ENCODE measurements at regions not wholly inside any gene's neighbourhood (a gene's known extent, or its start where the extent isn't known, plus 50 kb on each side); places are given as distances from the start of the nearest gene placed in this dataset.
"Not testable (repeated sequence)": the region's sequence is repeated elsewhere in the genome, so short reads cannot be mapped to it uniquely, and the experiment has no call there.

DNA sequence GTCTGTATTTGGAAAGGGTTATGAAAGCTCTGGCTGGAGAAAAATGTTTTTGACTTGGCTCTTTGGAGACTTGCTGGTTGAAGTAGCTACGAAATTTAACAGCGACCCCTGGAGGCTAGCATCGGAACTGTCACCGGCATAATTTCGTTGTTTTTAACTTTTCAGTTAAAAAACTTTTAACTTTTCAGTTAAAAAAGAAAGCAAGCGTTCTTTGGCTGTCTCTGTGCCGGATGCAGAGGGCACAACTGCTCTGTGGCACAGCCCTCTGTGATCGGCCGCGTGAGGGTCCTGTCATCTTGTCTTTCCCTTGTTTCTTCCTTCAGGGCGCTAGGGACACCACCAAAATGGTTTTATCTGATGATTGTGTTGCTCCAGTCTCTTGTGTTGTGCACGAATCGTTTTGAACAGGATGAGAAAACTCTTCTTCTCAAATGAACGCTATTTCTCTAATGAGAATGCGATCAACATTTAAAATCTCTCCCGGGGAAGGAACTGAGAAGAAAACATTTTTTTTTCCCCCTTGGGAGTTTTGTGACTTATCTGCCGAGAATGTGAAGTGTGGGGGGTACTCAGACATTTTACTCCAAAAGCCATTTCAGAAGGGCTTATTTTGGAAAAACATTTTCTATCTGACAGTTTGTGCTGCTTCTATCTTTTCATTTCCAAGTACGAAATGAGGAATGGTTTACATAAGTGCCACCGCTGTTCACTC is 57.1 kb downstream of the ADCYAP1 start:
- DNase-seq, result peak; percentile 5 to 30

- no peak for DNase-seq
Observed at GRCh38 chr18:963276-963675, 58.6 kb downstream of the ADCYAP1 start.

- no peak for DNase-seq
Observed at GRCh38 chr18:965921-966758, 61.5 kb downstream of the ADCYAP1 start.

- DNase-seq, result no peak
Observed at GRCh38 chr18:966759-967576, 62.3 kb downstream of the ADCYAP1 start.

GRCh38 chr18:968910-969309 is 64.2 kb downstream of the ADCYAP1 start:
- DNase-seq, result not testable (repeated sequence)

DNA sequence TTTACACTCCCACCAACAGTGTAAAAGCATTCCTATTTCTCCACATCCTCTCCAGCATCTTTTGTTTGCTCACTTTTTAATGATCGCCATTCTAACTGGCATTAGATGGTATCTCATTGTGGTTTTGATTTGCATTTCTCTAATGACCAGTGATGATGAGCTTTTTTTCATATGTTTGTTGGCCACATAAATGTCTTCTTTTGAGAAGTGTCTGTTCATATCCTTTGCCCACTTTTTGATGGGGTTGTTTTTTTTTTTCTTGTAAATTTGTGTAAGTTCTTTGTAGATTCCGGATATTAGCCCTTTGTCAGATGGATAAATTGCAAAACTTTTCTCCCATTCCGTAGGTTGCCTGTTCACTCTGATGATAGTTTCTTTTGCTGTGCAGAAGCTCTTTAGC is 64.6 kb downstream of the ADCYAP1 start:
- not testable (repeated sequence) for DNase-seq

GRCh38 chr18:974606-975005 is 69.9 kb downstream of the ADCYAP1 start:
- not testable (repeated sequence) for DNase-seq

- DNase-seq, result not testable (repeated sequence)
Observed at GRCh38 chr18:976393-977128, 71.9 kb downstream of the ADCYAP1 start.

- DNase-seq, result not testable (repeated sequence)
Observed at GRCh38 chr18:977327-977726, 72.7 kb downstream of the ADCYAP1 start.

DNA sequence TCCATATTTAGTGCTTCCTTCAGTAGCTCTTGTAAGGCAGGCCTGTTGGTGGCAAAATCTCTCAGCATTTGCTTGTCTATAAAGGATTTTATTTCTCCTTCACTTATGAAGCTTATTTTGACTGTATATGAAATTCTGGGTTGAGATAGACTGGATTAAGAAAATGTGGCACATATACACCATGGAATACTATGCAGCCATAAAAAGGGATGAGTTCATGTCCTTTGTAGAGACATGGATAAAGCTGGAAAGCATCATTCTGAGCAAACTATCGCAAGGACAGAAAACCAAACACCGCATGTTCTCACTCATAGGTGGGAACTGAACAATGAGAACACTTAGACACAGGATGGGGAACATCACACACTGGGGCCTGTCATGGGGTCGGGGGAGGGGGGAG is 73.1 kb downstream of the ADCYAP1 start:
- DNase-seq, result not testable (repeated sequence)

- no peak for DNase-seq
Observed at GRCh38 chr18:980586-980985, 75.9 kb downstream of the ADCYAP1 start.

- DNase-seq, result no peak
Observed at GRCh38 chr18:984004-984403, 79.3 kb downstream of the ADCYAP1 start.

DNA sequence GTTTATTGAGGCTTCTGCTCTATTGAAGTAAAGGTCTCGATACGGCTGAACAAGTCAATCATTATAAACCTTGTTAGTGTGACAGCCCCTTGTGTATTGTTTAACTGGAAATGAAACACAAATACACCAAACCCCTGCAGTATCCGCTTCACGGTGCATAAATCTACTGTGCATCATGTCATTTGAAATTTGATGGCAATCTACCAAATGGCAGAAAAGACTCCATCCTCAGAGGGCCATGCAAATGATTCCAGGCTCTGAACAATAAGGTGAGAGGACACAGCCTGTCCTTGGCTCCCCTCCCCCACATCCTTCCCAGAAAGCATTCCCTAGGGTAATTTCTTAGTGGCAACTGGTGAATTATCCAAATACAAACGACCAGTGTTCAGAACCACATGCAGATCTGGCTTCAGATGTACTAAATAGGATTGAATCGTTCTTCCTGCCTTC is 80.6 kb downstream of the ADCYAP1 start:
- no peak for DNase-seq

GRCh38 chr18:986051-986450 is 81.4 kb downstream of the ADCYAP1 start:
- DNase-seq, result no peak

DNA sequence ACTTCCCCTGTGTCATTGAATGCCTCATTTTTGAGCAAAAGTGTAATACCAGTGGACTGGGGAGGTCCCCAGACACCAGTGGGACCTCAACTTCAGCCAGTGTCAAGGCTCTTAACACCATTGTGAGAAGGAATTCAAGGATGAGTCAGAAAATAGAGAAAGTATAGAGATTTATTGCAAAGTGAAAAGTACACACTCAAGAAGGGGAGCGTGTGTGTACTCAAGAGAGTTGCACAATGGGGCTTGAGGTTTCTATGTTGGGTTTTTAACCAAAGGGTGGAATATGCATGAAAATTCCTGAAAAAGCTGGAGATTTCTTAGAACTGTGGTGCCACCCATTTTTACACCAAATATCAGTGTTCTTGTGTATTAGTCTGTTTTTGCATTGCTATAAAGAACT is 81.9 kb downstream of the ADCYAP1 start:
- DNase-seq, result no peak

GRCh38 chr18:987325-988186 is 82.9 kb downstream of the ADCYAP1 start:
- DNase-seq, result no peak

DNA sequence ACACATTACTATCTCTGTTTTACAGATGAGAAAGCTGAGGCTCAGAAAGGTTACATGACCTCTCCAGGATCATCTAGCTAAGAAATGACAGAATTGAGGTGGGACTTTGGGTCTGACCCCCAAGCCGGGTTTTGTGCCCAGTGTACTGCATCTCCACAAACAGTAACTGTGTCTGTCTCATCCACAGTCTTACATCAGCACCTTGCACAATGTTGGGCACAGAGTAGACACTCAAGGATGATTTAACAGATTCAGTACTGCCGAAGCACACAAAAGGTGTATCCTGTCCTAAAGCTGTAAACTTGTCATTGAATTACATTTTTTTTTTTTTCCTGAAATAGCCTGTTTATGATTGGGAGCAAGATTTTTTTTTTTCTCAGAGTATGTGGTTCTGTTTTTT is 84.8 kb downstream of the ADCYAP1 start:
- DNase-seq, result no peak

- DNase-seq, result no peak
Observed at GRCh38 chr18:990197-990596, 85.5 kb downstream of the ADCYAP1 start.

DNA sequence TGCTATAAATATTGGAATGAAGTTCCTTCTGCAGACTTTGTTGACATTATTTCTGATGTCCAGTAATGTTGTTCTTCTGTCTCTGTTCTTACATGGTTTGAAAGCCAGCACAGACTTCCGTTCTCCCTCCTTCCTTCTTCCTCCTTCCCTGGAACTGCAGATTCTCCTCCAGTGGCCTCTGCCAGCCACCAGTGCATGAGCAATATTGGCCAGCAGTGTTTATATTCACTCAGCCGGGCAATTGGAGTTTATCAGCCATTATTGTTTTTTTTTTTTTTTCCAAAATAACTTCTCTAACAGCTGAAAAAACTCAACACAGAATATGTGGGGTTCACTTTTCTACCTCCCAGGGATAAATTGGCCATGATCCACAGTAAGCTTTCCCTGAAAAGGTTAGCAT is 86.8 kb downstream of the ADCYAP1 start:
- no peak for DNase-seq

GRCh38 chr18:993560-993959 is 88.9 kb downstream of the ADCYAP1 start:
- DNase-seq, result no peak

GRCh38 chr18:995629-996028 is 91.0 kb downstream of the ADCYAP1 start:
- DNase-seq, result no peak

- DNase-seq, result no peak
Observed at GRCh38 chr18:997499-997898, 92.8 kb downstream of the ADCYAP1 start.

All from activated CD4-positive, alpha-beta T cell treated with anti-CD3 and anti-CD28 coated beads for 4 hours (primary cell).